H9 (cell line): ENCODE measurements at regions not wholly inside any gene's neighbourhood (a gene's known extent, or its start where the extent isn't known, plus 50 kb on each side); places are given as distances from the start of the nearest gene placed in this dataset.

Experiments
- DNase-seq: peaks from one replicate; pipeline ENCODE4 v3.0.0-alpha.2; 2017
- H2AFZ ChIP-seq: one replicate; pipeline ENCODE4 v1.6.1; 2013; ENCODE audit warnings: mild to moderate bottlenecking, low read length, control low read depth, moderate library complexity
- H2AK5ac ChIP-seq: 2 replicates; pipeline ENCODE4 v1.6.1; 2013; ENCODE audit warnings: low read length, control low read depth, mixed read lengths; ENCODE audit not compliant: insufficient read length
- H2BK120ac ChIP-seq: one replicate; pipeline ENCODE4 v1.6.1; 2013; ENCODE audit warnings: low read depth, mild to moderate bottlenecking, low read length, control low read depth, inconsistent platforms; ENCODE audit not compliant: poor library complexity, severe bottlenecking
- H2BK12ac ChIP-seq: 2 replicates; pipeline ENCODE4 v1.6.1; 2013; ENCODE audit warnings: low read length, control low read depth, mixed read lengths, low read depth; ENCODE audit not compliant: insufficient read length
- H2BK15ac ChIP-seq: 2 replicates; pipeline ENCODE4 v1.6.1; 2013; ENCODE audit warnings: low read depth, low read length, control low read depth
- H2BK20ac ChIP-seq: one replicate; pipeline ENCODE4 v1.6.1; 2013; ENCODE audit warnings: low read depth, mild to moderate bottlenecking, low read length, control low read depth, inconsistent platforms; ENCODE audit not compliant: poor library complexity, severe bottlenecking
- H2BK5ac ChIP-seq: 2 replicates; pipeline ENCODE4 v1.6.1; 2013; ENCODE audit warnings: low read length, control low read depth, mixed read lengths; ENCODE audit not compliant: insufficient read length
- H3K14ac ChIP-seq: 2 replicates; pipeline ENCODE4 v1.6.1; 2013; ENCODE audit warnings: low read length, control low read depth; ENCODE audit not compliant: insufficient read depth
- H3K18ac ChIP-seq: 2 replicates; pipeline ENCODE4 v1.6.1; 2013; ENCODE audit warnings: low read depth, mild to moderate bottlenecking, mixed read lengths, low read length, control low read depth; ENCODE audit not compliant: insufficient read length
- H3K23ac ChIP-seq: 2 replicates; pipeline ENCODE4 v1.6.1; 2013; ENCODE audit warnings: low read length, control low read depth, mixed read lengths, low read depth; ENCODE audit not compliant: insufficient read length
- H3K23me2 ChIP-seq: 2 replicates; pipeline ENCODE4 v1.6.1; 2013; ENCODE audit warnings: low read depth, mild to moderate bottlenecking, mixed read lengths, low read length, control low read depth; ENCODE audit not compliant: insufficient read length, poor library complexity, severe bottlenecking
- H3K27ac ChIP-seq: 2 replicates; pipeline ENCODE4 v1.5.1; 2013; ENCODE audit warnings: low read length, control low read depth, mixed read lengths, low read depth; ENCODE audit not compliant: insufficient read length
- H3K27me3 ChIP-seq: 2 replicates; pipeline ENCODE4 v1.6.1; 2013; ENCODE audit warnings: low read length, control low read depth, inconsistent platforms; ENCODE audit not compliant: insufficient read depth
- H3K4ac ChIP-seq: 2 replicates; pipeline ENCODE4 v1.6.1; 2013; ENCODE audit warnings: low read depth, mild to moderate bottlenecking, control low read depth, inconsistent platforms, low read length, moderate library complexity
- H3K4me1 ChIP-seq: 2 replicates; pipeline ENCODE4 v1.6.1; 2013; ENCODE audit warnings: low read length, control low read depth, inconsistent platforms; ENCODE audit not compliant: insufficient read depth
- H3K4me2 ChIP-seq: 2 replicates; pipeline ENCODE4 v1.6.1; 2013; ENCODE audit warnings: low read length, control low read depth, mixed read lengths; ENCODE audit not compliant: insufficient read length, insufficient read depth
- H3K56ac ChIP-seq: 2 replicates; pipeline ENCODE4 v1.6.1; 2013; ENCODE audit warnings: low read depth, mild to moderate bottlenecking, mixed read lengths, low read length, control low read depth; ENCODE audit not compliant: insufficient read length
- H3K79me1 ChIP-seq: 2 replicates; pipeline ENCODE4 v1.6.1; 2013; ENCODE audit warnings: low read depth, mild to moderate bottlenecking, moderate library complexity, low read length, control low read depth, inconsistent platforms; ENCODE audit not compliant: insufficient read depth, poor library complexity, severe bottlenecking
- H3K79me2 ChIP-seq: 2 replicates; pipeline ENCODE4 v1.6.1; 2013; ENCODE audit warnings: low read length, control low read depth, inconsistent platforms; ENCODE audit not compliant: insufficient read depth
- H3K9ac ChIP-seq: 2 replicates; pipeline ENCODE4 v1.6.1; 2013; ENCODE audit warnings: low read length, control low read depth, mixed read lengths; ENCODE audit not compliant: insufficient read length; ENCODE audit errors: extremely low read depth
- H3K9me3 ChIP-seq: one replicate; pipeline ENCODE4 v1.6.1; 2013; ENCODE audit warnings: low read depth, low read length, inconsistent platforms; ENCODE audit not compliant: control insufficient read depth
- H3T11ph ChIP-seq: one replicate; pipeline ENCODE4 v1.6.1; 2013; ENCODE audit warnings: mild to moderate bottlenecking, low read length, control low read depth, inconsistent platforms
- H4K20me1 ChIP-seq: one replicate; pipeline ENCODE4 v1.6.1; 2013; ENCODE audit not compliant: control insufficient read depth, insufficient read length, insufficient read depth
- H4K5ac ChIP-seq: 2 replicates; pipeline ENCODE4 v1.6.1; 2013; ENCODE audit warnings: low read depth, mild to moderate bottlenecking, mixed read lengths, low read length, control low read depth; ENCODE audit not compliant: insufficient read length
- H4K8ac ChIP-seq: replicated peaks from 2 replicates; pipeline ENCODE4 v1.6.1; 2013; ENCODE audit warnings: low read length, control low read depth, mixed read lengths, low read depth; ENCODE audit not compliant: insufficient read length
- H4K91ac ChIP-seq: 2 replicates; pipeline ENCODE4 v1.6.1; 2013; ENCODE audit warnings: low read depth, mild to moderate bottlenecking, moderate library complexity, mixed read lengths, low read length, control low read depth; ENCODE audit not compliant: insufficient read length
- H3K27ac Mint-ChIP-seq, 3 experiments: 2 replicates in 2 of 3; 3 replicates in 1 of 3; pipeline ENCODE4 v1.8.0; 2020 to 2021; ENCODE audit warnings: mixed read lengths in 3 of 3, mild to moderate bottlenecking in 1 of 3, moderate library complexity in 1 of 3
- H3K27me3 Mint-ChIP-seq: 2 replicates; pipeline ENCODE4 v1.8.0; 2021; ENCODE audit warnings: low read depth, mild to moderate bottlenecking, moderate library complexity, mixed read lengths
- H3K36me3 Mint-ChIP-seq, 3 experiments: 2 replicates in 2 of 3; 3 replicates in 1 of 3; pipeline ENCODE4 v1.8.0; 2020 to 2021; ENCODE audit warnings: low read depth in 3 of 3, mixed read lengths in 3 of 3; ENCODE audit not compliant: insufficient read depth in 1 of 3
- H3K4me1 Mint-ChIP-seq, 2 experiments: 2 replicates each; pipeline ENCODE4 v1.8.0; 2020; ENCODE audit warnings: mixed read lengths in 2 of 2
- H3K4me3 Mint-ChIP-seq, 2 experiments: 2 replicates in 1 of 2; 3 replicates in 1 of 2; pipeline ENCODE4 v1.8.0; 2020 to 2021; ENCODE audit warnings: mild to moderate bottlenecking in 2 of 2, mixed read lengths in 2 of 2, moderate library complexity in 1 of 2
- H3K9me3 Mint-ChIP-seq, 2 experiments: 2 replicates in 1 of 2; 3 replicates in 1 of 2; pipeline ENCODE4 v1.8.0; 2020; ENCODE audit warnings: mild to moderate bottlenecking in 2 of 2, mixed read lengths in 2 of 2, moderate library complexity in 1 of 2
- WGBS: extraction: QIAGEN DNeasy Blood & Tissue Kit; methylation state at CpG from one replicate; pipeline ENCODE4 v1.1.7; 2013; ENCODE audit warnings: missing lambda C conversion rate, low lambda C conversion rate, mixed read lengths; ENCODE audit not compliant: insufficient read length; ENCODE audit errors: extremely low coverage; 5-methylcytosine and 5-hydroxymethylcytosine counted together
- TF ChIP-seq, protein P1 (sequence below): fragments of 200-600 bp; sonication (generic); conservative IDR thresholded peaks from 3 replicates; pipeline ENCODE4 v1.8.0; 2021; ENCODE audit warnings: antibody characterized with exemption, mild to moderate bottlenecking

- no peaks in the 10 kb centered on the region for H3K27me3 Mint-ChIP-seq
- H2BK120ac ChIP-seq, result no peak overlapping the region
- H3K27ac ChIP-seq, result no peak overlapping the region
- no peaks in the 10 kb centered on the region for H3K79me2 ChIP-seq
- no peak overlapping the region for H3T11ph ChIP-seq
- H3K23me2 ChIP-seq, result peaks cover 2% of the 10 kb centered on the region
- H3K4me1 ChIP-seq, result peaks cover 15% of the 10 kb centered on the region; the same call in 1 of the 2 replicates
- no peak overlapping the region for H2AK5ac ChIP-seq
- H3K79me1 ChIP-seq, result no peaks in the 10 kb centered on the region
- no CpG with 5 or more reads among the region's 2 CpGs for WGBS
- H2BK5ac ChIP-seq, result no peak overlapping the region
- no peak overlapping the region for H3K4me3 Mint-ChIP-seq
- H3K4ac ChIP-seq, result no peak overlapping the region
- H2AFZ ChIP-seq, result no peak overlapping the region
- no peaks in the 10 kb centered on the region for H4K20me1 ChIP-seq
- no peak overlapping the region; the same call in 1 of the 2 replicates for H3K14ac ChIP-seq
- no peak overlapping the region for H3K23ac ChIP-seq
- no peaks in the 10 kb centered on the region for H3K27me3 ChIP-seq
- H3K9ac ChIP-seq, result no peak overlapping the region
- peaks cover 50 to 60% of the 10 kb centered on the region in 2 experiments for H3K4me1 Mint-ChIP-seq
- TF ChIP-seq, protein P1, sequence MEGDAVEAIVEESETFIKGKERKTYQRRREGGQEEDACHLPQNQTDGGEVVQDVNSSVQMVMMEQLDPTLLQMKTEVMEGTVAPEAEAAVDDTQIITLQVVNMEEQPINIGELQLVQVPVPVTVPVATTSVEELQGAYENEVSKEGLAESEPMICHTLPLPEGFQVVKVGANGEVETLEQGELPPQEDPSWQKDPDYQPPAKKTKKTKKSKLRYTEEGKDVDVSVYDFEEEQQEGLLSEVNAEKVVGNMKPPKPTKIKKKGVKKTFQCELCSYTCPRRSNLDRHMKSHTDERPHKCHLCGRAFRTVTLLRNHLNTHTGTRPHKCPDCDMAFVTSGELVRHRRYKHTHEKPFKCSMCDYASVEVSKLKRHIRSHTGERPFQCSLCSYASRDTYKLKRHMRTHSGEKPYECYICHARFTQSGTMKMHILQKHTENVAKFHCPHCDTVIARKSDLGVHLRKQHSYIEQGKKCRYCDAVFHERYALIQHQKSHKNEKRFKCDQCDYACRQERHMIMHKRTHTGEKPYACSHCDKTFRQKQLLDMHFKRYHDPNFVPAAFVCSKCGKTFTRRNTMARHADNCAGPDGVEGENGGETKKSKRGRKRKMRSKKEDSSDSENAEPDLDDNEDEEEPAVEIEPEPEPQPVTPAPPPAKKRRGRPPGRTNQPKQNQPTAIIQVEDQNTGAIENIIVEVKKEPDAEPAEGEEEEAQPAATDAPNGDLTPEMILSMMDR, result no peak
- H3K27ac Mint-ChIP-seq, result no peak overlapping the region; a peak in 1 of 7 replicates
- no peak overlapping the region for H2BK12ac ChIP-seq
- H4K8ac ChIP-seq, result no peak overlapping the region
- no peaks in the 10 kb centered on the region for H3K36me3 Mint-ChIP-seq
- no peak overlapping the region for H3K4me2 ChIP-seq
- no peak overlapping the region for H4K5ac ChIP-seq
- no peak overlapping the region for H3K18ac ChIP-seq
- no peak overlapping the region for H4K91ac ChIP-seq
- H2BK20ac ChIP-seq, result no peak overlapping the region
- H2BK15ac ChIP-seq, result no peak overlapping the region
- no peak overlapping the region for H3K56ac ChIP-seq
- H3K9me3 Mint-ChIP-seq, result no peaks in the 10 kb centered on the region
- no peaks in the 10 kb centered on the region for H3K9me3 ChIP-seq
- no peak for DNase-seq
Measured at GRCh38 chr18:34655131-34655530, 55.0 kb upstream of the DTNA start.
